Inflammatory macrophage (primary cell): ENCODE measurements at regions not wholly inside any gene's neighbourhood (a gene's known extent, or its start where the extent isn't known, plus 50 kb on each side); places are given as distances from the start of the nearest gene placed in this dataset.
"Not testable (repeated sequence)": the region's sequence is repeated elsewhere in the genome, so short reads cannot be mapped to it uniquely, and the experiment has no call there.

ENCODE experiments used
- DNase-seq, 2 donors: peaks; one replicate each; pipeline ENCODE4 v3.0.0-alpha.2; 2020 to 2022

- no peak for DNase-seq
Observed at GRCh38 chr9:18299449-18299848, 174.5 kb upstream of the ADAMTSL1 start.

- DNase-seq, result not testable (repeated sequence)
Observed at GRCh38 chr9:18305167-18305806, 168.7 kb upstream of the ADAMTSL1 start.

- DNase-seq, result no peak
Observed at GRCh38 chr9:18314316-18314715, 159.6 kb upstream of the ADAMTSL1 start.

- DNase-seq, result no peak
Observed at GRCh38 chr9:18317896-18318295, 156.1 kb upstream of the ADAMTSL1 start.

GRCh38 chr9:18319918-18320445, 154.0 kb upstream of the ADAMTSL1 start:
- no peak for DNase-seq

- no peak for DNase-seq
Observed at GRCh38 chr9:18324928-18325745, 148.8 kb upstream of the ADAMTSL1 start.

- DNase-seq, result not testable (repeated sequence)
Observed at GRCh38 chr9:18325746-18326011, 148.3 kb upstream of the ADAMTSL1 start.

GRCh38 chr9:18327121-18327520, 146.8 kb upstream of the ADAMTSL1 start:
- no peak for DNase-seq

- no peak for DNase-seq
Observed at GRCh38 chr9:18330401-18331309, 143.3 kb upstream of the ADAMTSL1 start.

- DNase-seq, result no peak
Observed at GRCh38 chr9:18331310-18331684, 142.7 kb upstream of the ADAMTSL1 start.

GRCh38 chr9:18331808-18332209, 142.1 kb upstream of the ADAMTSL1 start:
- no peak for DNase-seq

- no peak for DNase-seq
Observed at GRCh38 chr9:18333157-18333556, 140.8 kb upstream of the ADAMTSL1 start.

GRCh38 chr9:18335825-18336224, 138.1 kb upstream of the ADAMTSL1 start:
- DNase-seq, result no peak

- DNase-seq, result no peak
Observed at GRCh38 chr9:18338042-18338441, 135.9 kb upstream of the ADAMTSL1 start.

GRCh38 chr9:18343784-18344183, 130.2 kb upstream of the ADAMTSL1 start:
- DNase-seq, result no peak

GRCh38 chr9:18346745-18347144, 127.2 kb upstream of the ADAMTSL1 start:
- DNase-seq, result no peak

- no peak for DNase-seq
Observed at GRCh38 chr9:18347386-18348082, 126.4 kb upstream of the ADAMTSL1 start.

GRCh38 chr9:18348083-18348475, 125.9 kb upstream of the ADAMTSL1 start:
- no peak for DNase-seq

- DNase-seq, result no peak
Observed at GRCh38 chr9:18349530-18349929, 124.4 kb upstream of the ADAMTSL1 start.

GRCh38 chr9:18350036-18350435, 123.9 kb upstream of the ADAMTSL1 start:
- DNase-seq, result no peak

- DNase-seq, result no peak
Observed at GRCh38 chr9:18350995-18351595, 122.9 kb upstream of the ADAMTSL1 start.

- DNase-seq, result no peak
Observed at GRCh38 chr9:18352711-18353110, 121.2 kb upstream of the ADAMTSL1 start.
